ENCODE measurements at regions not wholly inside any gene's neighbourhood (a gene's known extent, or its start where the extent isn't known, plus 50 kb on each side); places are given as distances from the start of the nearest gene placed in this dataset.
"Not testable (repeated sequence)": the region's sequence is repeated elsewhere in the genome, so short reads cannot be mapped to it uniquely, and the experiment has no call there.

DNA sequence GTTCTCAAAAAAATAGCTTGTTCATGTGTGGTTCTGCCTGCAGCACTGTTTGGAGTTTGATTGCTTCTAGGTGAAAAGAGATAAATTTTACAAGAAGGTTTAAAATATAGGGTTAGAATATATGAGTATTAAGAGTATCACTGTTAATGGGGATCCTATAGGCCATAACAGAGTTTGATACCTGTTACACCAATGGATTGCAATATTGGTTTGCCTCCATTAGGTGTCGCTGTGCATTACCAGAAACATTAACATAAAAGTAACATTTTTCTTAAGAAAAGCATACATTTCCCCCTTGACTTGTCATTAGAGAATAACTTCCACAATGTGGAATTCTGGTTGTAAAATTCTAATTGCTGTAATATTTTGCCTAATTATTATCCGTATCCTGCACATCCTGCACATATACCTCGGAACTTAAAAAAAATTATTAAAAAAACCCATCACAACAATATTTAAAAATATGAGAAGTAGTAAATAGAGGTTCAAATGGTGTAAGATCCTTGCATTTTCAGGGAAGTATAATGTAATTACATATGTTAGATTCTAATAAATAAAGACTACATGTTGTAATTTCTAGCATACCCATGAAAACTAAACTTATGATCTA lies 63.0 kb downstream of the CYP4A11 start:
- DNase-seq = peak; percentile 41

DNA sequence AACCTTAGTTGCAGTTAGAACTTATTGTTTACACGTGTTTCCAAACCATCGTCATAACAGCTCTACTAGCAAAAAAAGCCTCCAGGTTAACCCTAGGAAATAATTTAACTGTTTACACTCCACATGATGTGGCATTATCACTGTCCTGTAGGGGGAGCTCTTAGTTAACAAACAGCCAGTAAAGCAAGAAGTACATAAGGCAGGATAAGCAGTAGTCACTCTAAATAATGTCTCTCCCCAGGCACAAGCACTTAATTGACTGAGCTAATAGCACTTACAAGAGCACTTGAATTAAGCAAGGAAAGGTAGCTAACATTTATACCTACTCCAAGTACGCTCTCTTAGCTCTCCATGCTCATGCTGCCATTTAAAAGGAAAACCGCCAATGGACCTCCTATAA lies 65.2 kb downstream of the CYP4A11 start:
- DNase-seq = not testable (repeated sequence)

Measured in inflammatory macrophage treated with lipopolysaccharide for 4 hours (primary cell).